GM20000 (cell line): ENCODE measurements at regions not wholly inside any gene's neighbourhood (a gene's known extent, or its start where the extent isn't known, plus 50 kb on each side); places are given as distances from the start of the nearest gene placed in this dataset.

Experiments used
- DNase-seq: peaks from one replicate; pipeline ENCODE4 v3.0.0; 2012; ENCODE audit warnings: low spot score
- CTCF ChIP-seq: IDR thresholded peaks from 2 replicates; pipeline ENCODE4 v1.5.1; 2012; ENCODE audit warnings: mild to moderate bottlenecking, control low read depth; ENCODE audit errors: extremely low read depth, missing control alignments

GRCh38 chr5:152221721-152222629 lies 183.1 kb downstream of the NMUR2 start:
- no peak for DNase-seq
- TF ChIP-seq CTCF = no peak

- no peak for TF ChIP-seq CTCF
- no peak for DNase-seq
These were observed 186.4 kb downstream of the NMUR2 start for GRCh38 chr5:152218694-152219093.

- no peak for DNase-seq
- TF ChIP-seq CTCF = no peak
These were observed 199.3 kb downstream of the NMUR2 start for GRCh38 chr5:152205804-152206203.

- DNase-seq = no peak
- TF ChIP-seq CTCF = no peak
These were observed 202.8 kb downstream of the NMUR2 start for GRCh38 chr5:152202321-152202720.

GRCh38 chr5:152193391-152194107 lies 211.5 kb downstream of the NMUR2 start:
- TF ChIP-seq CTCF = no peak
- no peak for DNase-seq

GRCh38 chr5:152188251-152188650 lies 216.8 kb downstream of the NMUR2 start:
- no peak for TF ChIP-seq CTCF
- no peak for DNase-seq

GRCh38 chr5:152187668-152188067 lies 217.4 kb downstream of the NMUR2 start:
- DNase-seq = no peak
- no peak for TF ChIP-seq CTCF
